GM11168 (cell line): ENCODE measurements at regions not wholly inside any gene's neighbourhood (a gene's known extent, or its start where the extent isn't known, plus 50 kb on each side); places are given as distances from the start of the nearest gene placed in this dataset.

Source experiments
- in situ Hi-C: fragments of 300-500 bp; cut with MboI; formaldehyde crosslinking; loops from one replicate; pipeline ENCODE4 v1.12.0; 2022; ENCODE audit warnings: low sequenced_read_pairs; ENCODE audit not compliant: unreplicated experiment

DNA sequence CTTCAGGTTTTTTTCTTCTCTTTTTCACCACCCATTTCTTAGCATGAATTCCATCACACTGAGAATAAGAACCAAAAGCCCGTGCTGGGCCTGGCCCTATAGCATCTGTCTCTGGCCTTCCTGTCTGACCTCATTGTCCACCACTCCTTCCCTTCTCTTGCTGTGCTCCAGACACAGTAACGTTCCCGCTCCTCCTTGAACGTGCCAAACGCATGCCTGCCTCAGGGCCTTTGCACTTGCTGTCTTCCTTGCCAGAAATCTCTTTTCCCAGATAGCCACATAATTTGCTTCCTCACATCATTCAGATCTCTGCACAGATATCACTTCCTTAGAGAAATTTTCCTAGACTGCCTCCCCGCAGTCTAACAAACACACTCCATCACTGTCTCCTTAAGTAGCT is 119.6 kb upstream of the CPSF6 start:
- in situ Hi-C loops: no loop called here

GRCh38 chr12:69120354-69120753 is 119.0 kb upstream of the CPSF6 start:
- in situ Hi-C loops: no loop called here

- in situ Hi-C loops: no loop called here
These were observed 116.1 kb upstream of the CPSF6 start for GRCh38 chr12:69123311-69123710.

DNA sequence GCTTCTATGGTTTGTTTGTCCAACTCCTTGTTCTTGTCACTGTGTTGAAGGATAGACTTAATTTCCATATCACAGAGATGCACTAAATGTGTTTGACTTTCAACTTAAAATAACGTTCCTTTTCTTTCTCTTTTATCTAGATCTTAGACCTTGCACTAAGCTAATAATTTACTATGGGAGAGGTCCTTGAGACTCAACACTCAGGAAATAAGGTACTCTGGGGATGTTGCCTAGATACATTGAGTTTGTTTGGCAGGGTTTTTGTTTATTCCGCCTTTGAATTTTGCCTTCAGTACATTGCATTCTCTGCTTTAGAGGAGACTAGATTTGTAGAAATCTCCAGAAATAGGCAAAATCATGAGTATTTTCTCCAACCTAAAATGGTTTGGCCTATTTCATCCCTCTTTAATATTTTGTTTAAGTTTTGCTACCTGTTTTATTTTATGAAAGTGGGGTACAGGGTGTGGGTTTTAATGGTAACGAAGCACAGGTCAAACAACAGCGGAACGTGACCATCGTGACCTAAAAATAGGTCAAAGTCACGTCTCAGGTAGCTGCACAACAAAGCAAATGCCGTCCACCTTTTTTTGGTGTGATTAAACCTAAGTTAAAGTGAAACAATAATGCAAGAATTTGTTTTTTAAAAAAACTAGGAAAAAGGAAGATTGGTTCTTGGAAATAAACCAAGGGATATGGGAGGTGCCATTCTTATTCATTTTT is 115.3 kb upstream of the CPSF6 start:
- in situ Hi-C loops: no loop called here

- in situ Hi-C loops: no loop called here
These were observed 110.4 kb upstream of the CPSF6 start for GRCh38 chr12:69129017-69129416.

DNA sequence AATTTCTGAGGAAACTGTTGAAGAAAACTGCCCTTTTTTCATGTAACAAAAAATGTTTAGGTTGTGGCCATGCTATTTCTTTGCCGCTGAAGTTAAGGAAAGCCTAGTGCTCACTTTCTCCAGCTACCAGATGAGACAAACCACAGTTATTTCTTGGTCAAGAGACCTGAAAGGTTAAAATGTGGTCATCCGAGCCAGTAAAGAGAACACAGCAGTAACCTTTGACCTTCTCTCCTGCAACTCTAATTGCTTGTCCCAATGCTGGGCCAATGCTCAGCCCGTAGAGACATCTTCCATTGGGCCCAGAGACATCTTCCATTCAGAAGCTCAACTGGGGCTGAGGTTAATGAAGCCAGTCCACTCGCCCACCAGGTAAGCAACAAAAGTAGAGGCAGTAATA is 109.8 kb upstream of the CPSF6 start:
- in situ Hi-C loops: no loop called here

DNA sequence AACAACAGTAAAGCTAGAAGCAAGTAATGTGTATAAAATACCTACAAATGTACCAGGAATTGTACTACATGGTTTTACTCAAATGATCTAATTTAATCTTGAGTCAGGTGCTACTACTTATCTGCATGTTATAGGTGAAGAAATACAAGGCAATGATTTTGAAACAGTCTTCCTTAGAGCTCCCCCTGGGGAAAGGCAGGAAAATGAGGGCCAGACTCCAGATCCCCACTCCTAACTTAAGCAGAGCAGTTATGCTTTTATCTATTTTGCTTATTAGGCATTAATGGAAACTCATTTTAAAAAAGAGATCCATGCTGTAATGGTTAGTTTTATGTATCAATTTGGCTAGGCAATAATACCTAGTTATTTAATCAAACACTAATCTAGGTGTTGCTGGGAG is 109.3 kb upstream of the CPSF6 start:
- in situ Hi-C loops: no loop called here

DNA sequence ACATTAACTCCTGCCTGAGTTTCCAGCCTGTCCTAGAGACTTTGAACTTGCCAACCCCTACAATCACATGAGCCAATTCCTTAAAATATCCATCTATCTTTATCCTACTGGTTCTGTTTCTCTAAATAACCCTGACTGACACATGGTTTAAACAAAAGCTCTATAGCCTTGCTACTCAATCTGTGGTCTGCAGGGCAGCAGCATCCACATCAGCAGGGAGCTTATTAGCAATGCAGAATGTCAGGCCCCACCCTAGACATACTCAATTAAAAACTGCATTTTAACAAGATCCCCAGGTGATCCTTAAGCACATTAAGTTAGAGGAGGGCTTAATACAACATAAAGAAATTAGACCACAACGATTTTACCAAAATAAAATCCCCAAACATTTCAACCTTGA is 108.3 kb upstream of the CPSF6 start:
- in situ Hi-C loops: no loop called here

GRCh38 chr12:69136931-69137613 is 102.3 kb upstream of the CPSF6 start:
- in situ Hi-C loops: no loop called here

DNA sequence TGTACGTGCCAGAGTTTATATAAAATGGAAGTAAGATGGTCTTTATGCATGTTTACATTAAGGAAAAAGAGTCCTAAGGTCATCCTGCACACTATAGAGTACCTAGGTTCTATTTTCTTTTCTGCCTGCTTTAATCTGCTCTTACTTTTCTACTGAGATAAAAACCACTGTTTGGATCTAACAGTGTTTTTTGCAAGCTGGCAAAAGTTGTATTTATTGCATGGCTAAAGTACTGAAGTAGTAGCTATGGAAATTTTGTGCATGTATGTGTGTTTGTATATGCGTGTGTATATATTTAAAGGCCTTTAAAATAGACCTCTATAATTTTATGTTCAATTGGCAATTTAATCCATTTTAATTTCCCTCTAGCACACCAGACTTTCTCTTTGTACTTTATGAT is 98.3 kb upstream of the CPSF6 start:
- in situ Hi-C loops: no loop called here

GRCh38 chr12:69149270-69149669 is 90.1 kb upstream of the CPSF6 start:
- in situ Hi-C loops: no loop called here

DNA sequence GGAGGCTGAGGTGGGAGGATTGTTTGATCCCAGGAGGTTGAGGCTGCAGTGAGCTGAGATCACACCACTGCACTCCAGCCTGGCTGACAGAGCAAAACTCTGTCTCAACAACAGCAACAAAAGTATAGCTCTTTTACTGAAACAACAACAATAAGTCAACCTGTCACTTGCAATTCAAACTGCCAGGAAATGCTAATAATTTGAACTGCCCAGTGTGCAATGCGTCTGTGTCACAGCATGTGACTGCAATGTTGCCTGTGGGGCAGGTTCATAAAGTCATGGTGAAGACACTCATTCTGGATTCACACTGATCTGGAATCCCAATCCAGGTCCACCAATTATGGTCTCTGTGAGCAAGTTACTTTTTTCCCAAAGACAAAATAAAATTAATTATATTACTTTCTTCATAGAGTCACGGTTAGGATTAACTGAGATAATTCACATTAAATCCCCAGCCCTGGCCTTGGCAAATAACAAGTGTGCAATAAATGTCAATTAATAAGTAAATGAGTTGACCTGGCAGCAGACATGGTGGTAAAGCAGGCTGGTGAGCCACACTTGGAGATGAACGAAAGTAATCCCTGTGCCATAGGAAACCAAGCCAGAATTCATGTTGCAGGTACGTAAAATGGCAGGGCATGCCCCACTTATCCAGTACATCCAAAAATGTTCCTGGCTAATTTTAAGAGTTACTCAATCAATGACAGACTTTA is 89.1 kb upstream of the CPSF6 start:
- in situ Hi-C loops: no loop called here

GRCh38 chr12:69150796-69151127 is 88.6 kb upstream of the CPSF6 start:
- in situ Hi-C loops: no loop called here

GRCh38 chr12:69151254-69151764 is 88.1 kb upstream of the CPSF6 start:
- in situ Hi-C loops: no loop called here

DNA sequence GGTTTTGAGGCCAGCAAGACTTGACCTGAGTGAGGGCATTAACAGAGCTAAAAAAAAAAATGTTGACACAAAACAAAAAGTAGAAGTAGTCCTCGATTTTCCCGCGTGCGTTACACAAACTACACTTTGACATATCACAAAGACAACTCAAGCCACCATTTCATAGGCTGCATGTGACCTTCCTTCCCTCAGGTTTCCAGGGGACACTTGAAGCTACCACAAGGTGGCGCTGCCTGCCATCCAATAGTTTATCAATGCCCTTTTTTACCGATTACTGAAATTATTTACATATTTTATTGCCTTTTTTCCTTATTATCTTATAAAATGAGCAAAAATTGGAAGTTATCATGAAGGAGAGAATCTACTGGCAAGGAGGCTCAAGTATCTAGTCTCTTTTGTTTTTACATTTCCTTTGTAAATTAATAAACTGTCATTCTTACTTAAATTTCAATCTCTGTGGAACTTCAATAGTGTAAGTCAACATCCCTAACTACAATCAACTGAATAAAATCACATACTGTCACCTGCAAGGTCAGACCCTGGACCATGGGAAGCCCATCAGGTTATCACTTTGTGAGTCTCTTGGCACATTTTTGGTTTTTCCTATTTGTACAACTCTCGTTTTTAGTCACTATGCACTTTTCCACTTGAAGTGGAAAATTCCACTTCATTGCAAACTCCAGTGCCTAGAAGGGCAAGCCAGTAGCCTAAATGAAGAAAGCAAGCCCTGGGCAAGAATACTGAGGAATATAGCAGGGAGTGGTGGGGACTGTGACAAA is 84.6 kb upstream of the CPSF6 start:
- in situ Hi-C loops: no loop called here

DNA sequence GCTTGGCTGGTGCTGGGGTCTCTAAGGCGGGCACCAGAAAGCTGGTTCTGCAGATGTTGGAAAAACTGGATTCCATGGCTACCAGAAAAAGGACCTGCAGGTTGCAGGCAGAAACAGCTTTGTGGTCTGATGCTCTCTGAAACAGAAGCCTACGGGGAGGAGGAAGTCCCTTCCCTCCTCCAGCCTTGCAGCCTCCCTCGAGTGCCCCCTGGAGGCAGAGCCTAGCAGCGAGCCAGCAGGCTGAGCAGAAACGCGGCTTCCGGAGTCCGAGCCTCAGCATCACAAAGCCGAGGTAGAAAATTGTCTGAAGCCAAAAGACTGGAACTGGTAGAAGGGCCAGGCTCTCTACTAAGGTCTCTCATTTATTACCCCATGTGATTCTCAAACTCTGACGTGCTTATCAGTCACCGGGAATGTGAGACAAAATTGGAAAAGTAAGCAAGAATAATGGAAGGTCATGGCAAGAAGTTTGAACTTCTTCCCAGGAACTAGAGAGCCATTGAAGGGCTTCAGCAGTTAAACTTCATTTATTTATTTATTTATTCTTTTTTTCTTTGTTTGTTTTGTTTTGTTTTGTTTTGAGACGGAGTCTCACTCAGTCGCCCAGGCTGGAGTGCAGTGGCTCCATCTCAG is 82.2 kb upstream of the CPSF6 start:
- in situ Hi-C loops: no loop called here

DNA sequence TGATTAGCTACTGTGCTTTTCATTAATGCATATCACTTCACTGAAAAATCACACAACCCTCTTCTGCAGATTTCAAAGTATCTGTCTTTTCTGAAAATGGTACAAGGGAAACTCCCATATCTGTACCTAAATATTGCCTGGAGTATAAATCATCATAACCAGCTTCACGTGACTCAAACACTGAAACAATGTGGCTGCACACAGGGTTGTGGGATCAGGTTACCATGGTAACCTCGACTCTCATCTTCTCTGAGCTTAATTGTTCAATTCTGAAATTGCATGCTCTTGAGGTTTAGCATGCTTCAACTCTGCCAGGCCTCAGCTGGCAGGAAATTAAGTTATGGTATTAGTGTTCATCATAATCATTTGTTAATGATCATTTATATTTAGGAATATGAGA is 77.5 kb upstream of the CPSF6 start:
- in situ Hi-C loops: loop anchor here (5.0 kb wide), 1 partner anchor 85 kb away; no protein-coding TSS in a partner anchor

DNA sequence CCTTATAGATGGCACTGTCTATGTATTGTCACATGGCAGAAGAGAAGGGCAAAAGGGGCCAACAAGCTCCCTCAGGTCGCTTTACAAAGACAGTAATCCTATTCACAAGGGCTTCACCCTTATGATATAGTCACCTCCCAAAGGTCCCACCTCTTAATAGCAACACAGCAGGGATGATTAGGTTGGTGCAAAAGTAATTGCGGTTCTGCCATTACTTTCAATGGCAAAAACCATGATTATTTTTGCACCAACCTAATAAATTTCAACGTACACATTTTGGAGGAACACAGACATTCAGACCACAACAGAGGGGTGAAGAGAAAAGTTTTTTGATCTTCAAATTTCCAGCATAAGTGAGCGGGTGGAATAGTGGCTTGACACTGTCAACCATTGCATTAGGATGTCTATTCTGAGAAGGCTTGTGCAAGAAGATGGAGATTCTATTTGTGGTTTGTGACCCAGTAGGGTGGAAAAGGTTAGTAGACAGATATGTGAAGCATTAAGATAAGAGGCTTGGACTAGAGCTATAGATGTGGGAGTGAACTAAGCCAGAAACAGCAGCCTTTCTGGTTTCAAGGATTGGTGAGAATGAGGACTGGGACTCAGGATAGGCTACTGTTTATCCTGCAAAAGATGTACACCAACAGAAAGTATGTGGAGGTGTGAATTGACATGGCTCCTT is 75.5 kb upstream of the CPSF6 start:
- in situ Hi-C loops: loop anchor here (5.0 kb wide), 1 partner anchor 83 kb away; no protein-coding TSS in a partner anchor

GRCh38 chr12:69167648-69168165 is 71.7 kb upstream of the CPSF6 start:
- in situ Hi-C loops: no loop called here
